ENCODE measurements at regions not wholly inside any gene's neighbourhood (a gene's known extent, or its start where the extent isn't known, plus 50 kb on each side); places are given as distances from the start of the nearest gene placed in this dataset.

- CTCF ChIA-PET, result interaction anchor here (1.0 kb wide), 1 partner anchor 10 kb away, joined by 4 read pairs; no protein-coding TSS in a partner anchor
- POLR2A ChIA-PET, result no interaction called here
- no peak for TF ChIP-seq CTCF (IDR thresholded peaks at IDR 0.05; ENCODE audit: control extremely low read depth, extremely low read depth, low read depth, missing control alignments)
- no peak for DNase-seq (ENCODE audit: extremely low spot score)
These were observed 735.6 kb upstream of the SORCS1 start for GRCh38 chr10:107900131-107900530.

GRCh38 chr10:107899502-107900062, 735.1 kb upstream of the SORCS1 start:
- TF ChIP-seq CTCF (IDR thresholded peaks at IDR 0.05; ENCODE audit: control extremely low read depth, extremely low read depth, low read depth, missing control alignments), result no peak
- CTCF ChIA-PET, result no interaction called here
- POLR2A ChIA-PET, result no interaction called here
- no peak for DNase-seq (ENCODE audit: extremely low spot score)

- no peak for TF ChIP-seq CTCF (IDR thresholded peaks at IDR 0.05; ENCODE audit: control extremely low read depth, extremely low read depth, low read depth, missing control alignments)
- DNase-seq (ENCODE audit: extremely low spot score), result no peak
- ChIA-PET CTCF (no interaction called here), POLR2A (no interaction called here)
These were observed 734.6 kb upstream of the SORCS1 start for GRCh38 chr10:107899075-107899474.

GRCh38 chr10:107898392-107898791, 733.9 kb upstream of the SORCS1 start:
- DNase-seq (ENCODE audit: extremely low spot score), result no peak
- CTCF ChIA-PET, result no interaction called here
- POLR2A ChIA-PET, result no interaction called here
- TF ChIP-seq CTCF (IDR thresholded peaks at IDR 0.05; ENCODE audit: control extremely low read depth, extremely low read depth, low read depth, missing control alignments), result no peak

GRCh38 chr10:107894516-107894915, 730.0 kb upstream of the SORCS1 start:
- ChIA-PET CTCF (no interaction called here), POLR2A (no interaction called here)
- DNase-seq (ENCODE audit: extremely low spot score), result no peak
- no peak for TF ChIP-seq CTCF (IDR thresholded peaks at IDR 0.05; ENCODE audit: control extremely low read depth, extremely low read depth, low read depth, missing control alignments)

GRCh38 chr10:107889105-107889504, 724.6 kb upstream of the SORCS1 start:
- no peak for TF ChIP-seq CTCF (IDR thresholded peaks at IDR 0.05; ENCODE audit: control extremely low read depth, extremely low read depth, low read depth, missing control alignments)
- no peak for DNase-seq (ENCODE audit: extremely low spot score)
- ChIA-PET POLR2A (no interaction called here), CTCF (interaction anchor here (1.4 kb wide), 1 partner anchor 11 kb away, joined by 4 read pairs; no protein-coding TSS in a partner anchor)

GRCh38 chr10:107880185-107880584, 715.7 kb upstream of the SORCS1 start:
- ChIA-PET POLR2A (no interaction called here), CTCF (no interaction called here)
- TF ChIP-seq CTCF (IDR thresholded peaks at IDR 0.05; ENCODE audit: control extremely low read depth, extremely low read depth, low read depth, missing control alignments), result no peak
- DNase-seq (ENCODE audit: extremely low spot score), result no peak

All from GM10248 (cell line).